HT-29 (cell line): ENCODE measurements at regions not wholly inside any gene's neighbourhood (a gene's known extent, or its start where the extent isn't known, plus 50 kb on each side); places are given as distances from the start of the nearest gene placed in this dataset.
"Not testable (repeated sequence)": the region's sequence is repeated elsewhere in the genome, so short reads cannot be mapped to it uniquely, and the experiment has no call there.

ENCODE experiments used
- DNase-seq: peaks from one replicate; pipeline ENCODE4 v3.0.0-alpha.2; 2015; ENCODE audit warnings: low spot score

DNA sequence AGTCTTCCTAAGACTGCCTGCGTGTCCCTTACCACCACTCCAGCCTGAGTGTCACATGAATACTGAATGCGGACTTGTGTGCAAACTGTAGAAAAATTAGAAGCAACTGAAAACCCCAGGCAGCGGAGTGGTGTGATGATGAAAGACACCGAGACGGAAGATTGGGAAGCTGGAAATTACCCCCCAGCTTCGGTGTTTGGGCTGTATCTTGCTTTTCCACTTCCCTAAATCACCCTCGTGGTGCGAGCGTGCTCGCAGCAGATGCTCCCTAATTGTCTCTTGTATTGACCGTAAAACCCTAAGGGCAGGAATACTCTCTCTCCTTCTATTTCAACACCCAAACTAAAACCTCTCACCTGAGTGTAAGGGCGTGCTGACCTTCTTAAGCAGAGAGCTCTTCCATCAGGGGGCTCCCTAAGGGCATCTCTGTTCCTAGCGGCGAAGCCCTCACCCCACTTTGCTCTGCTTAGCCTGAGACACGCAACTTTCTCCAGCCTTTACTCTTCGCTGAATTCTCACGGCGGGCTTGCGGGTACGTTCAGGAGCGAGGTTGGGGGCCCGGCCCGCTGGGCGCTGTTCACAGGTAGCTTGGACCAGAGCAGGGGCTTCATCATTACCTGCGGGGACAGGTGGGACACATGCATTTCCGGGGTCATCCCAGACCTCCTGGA lies 62.4 kb downstream of the CRYBB2 start:
- no peak for DNase-seq

DNA sequence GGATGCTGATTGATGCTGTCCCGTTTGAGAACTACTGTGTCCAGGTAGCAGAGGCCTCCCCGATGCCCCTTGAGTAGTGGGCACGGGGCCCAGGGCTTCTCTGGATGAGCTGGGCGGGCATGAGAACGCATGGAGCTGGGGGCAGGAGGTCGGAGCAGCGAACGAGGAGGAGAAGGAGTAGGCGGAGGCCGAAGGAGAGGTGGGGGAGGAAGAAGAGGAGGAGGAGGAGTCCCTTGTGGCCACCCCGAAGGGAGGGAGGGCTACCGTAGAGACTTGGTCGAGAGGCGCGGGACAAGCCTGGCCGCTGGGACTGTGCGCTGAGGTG lies 62.9 kb downstream of the CRYBB2 start:
- no peak for DNase-seq

DNA sequence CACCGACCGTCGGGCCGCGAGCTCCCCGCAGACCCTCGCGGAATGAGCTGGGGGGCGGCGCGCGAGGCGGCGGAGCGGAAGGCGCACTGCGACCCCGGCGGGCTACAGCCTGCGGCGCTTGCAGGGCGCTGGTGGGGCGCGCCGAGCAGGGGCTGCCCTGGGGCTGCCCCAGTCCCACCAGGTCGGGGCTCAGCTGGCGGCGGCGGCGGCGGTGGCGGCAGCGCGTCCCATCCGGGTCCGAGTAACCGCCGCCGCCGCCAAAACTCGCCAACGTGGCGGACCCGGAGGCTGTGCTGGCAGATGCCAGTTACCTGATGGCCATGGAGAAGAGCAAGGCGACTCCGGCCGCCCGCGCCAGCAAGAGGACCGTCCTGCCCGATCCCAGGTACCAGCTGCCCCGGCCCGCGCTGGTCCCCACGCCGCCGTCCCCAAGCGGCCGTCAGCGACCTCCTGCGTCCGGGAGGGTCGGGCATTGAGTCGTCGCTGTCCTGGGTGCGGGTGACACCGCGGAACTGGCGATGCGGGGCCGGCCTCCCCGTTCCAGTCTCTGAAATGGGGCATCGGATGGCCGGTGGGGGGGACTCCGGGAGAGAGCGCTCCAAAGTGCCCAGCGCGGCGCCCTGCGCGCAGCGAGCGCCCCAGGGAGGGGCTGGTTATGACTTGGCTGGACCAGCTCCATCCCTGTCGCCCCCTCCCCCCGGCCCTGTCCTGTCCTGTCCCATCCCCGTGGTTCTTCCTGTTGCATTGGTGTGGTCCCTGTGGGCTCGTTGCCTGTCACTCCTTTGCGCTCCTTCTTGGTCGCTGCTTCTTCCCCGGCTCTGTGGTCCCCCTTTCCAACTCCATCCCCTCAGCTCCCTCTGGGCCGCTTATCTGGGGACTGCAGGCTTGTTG lies 63.5 kb downstream of the CRYBB2 start:
- no peak for DNase-seq

DNA sequence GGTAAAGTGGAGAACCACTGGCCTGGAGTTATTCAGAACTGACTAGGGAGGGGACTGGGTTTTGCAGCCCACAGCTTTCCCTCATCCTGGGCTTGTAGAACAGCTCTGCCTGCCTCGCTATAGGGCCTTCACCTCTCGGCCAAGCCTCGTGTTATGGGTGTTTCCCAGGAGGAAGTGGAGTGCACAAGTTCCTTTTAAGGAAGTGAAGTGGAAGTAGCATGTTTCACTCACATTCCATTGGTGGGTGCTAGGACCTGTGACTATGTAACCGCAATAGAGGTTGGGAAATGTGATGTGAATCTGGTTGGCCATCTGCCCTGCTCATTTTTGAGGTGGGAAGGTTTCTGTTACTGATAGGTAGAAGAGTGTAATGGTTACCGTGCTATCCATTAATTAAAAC lies 69.0 kb downstream of the CRYBB2 start:
- not testable (repeated sequence) for DNase-seq

DNA sequence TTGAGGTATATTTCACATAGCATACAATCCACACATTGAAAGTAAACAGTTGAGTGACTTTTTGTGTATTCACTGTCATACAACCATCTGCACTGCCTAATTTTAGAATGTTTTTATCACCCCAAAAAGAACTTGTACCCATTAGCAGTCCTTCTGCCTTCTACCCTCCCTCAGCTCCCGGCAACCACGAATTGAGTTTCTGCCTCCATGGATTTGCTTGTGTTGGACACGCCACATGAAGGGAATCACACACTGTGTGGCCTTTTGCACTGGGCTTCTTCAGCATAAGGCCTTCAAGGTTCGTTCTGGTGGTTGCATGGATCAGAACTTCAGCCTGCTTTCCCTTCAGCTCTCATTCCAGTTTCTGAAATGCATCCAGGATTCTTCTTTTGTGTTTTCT lies 82.5 kb downstream of the CRYBB2 start:
- not testable (repeated sequence) for DNase-seq

DNA sequence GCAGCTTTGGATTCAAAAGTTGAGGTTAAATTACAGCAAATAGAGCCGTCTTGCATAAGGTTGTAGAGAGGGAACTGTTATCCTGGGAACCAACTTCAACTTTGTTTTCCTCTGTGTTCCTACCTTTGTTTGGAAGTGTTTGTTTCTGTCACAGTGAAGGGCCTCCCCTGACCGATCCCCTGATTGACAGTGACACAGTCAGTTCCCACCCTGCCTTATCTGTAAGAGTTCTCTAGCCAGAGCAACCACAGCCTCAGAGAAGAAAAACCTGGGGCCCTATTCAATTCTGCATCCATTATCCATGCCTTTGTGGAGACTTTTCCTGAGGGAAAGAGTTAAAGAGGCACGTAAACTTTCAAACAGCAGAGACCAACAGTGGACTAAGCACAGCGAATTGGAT lies 90.1 kb downstream of the CRYBB2 start:
- DNase-seq: not testable (repeated sequence)

DNA sequence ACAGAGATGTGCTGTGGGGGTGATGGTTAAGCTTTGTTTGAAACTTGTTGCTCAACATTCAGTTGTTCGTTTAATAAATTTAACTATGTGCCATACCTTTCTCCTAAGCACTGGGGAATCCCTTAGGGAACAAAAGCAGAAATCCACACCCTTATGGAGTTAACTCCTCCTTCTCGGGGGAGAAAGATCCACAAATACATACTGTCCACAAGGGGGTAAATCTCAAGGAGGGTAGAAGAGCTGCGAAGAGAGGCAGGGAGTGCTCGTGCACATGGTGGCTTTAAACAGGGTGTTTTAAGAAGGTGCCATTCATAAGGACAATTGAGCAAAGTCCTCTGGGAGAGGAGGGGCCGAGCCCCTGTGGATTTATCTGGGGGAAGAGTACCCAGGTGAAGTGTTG lies 92.5 kb downstream of the CRYBB2 start:
- DNase-seq: not testable (repeated sequence)

DNA sequence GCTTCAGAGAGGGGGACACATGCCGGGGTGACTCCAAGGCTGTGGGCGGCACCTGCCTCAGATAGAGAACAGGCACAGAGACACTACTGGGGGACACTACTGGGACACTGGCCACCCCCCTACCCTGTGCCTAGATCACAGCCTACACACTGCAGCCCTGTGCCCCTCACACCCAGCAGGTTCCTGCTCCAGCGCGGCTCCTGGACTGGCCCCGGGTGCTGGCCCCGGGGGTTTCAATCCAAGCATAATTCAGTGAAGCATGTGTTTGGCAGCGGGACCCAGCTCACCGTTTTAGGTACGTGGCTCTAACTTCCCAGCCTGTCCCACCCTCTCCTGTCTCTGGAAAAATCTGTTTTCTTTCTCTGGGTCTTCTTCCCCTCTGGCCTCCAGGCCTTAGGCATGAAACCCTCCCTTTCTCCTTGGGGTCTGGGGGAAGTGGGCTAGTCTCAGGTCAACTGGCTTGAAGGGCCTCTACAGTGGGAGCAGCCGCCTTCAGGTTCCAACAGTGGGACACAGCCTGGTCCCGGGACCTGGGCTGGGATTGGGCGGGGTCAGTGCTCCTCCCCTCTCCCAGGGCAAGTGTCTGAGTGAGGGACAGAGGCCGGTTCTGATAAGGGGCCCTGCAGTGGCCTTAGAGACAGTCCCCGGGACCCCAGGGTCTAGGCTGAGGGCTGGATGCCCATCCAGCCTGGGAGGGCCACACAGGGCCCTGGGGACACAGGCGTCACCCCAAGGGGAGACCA lies 98.8 kb downstream of the CRYBB2 start:
- DNase-seq: no peak

DNA sequence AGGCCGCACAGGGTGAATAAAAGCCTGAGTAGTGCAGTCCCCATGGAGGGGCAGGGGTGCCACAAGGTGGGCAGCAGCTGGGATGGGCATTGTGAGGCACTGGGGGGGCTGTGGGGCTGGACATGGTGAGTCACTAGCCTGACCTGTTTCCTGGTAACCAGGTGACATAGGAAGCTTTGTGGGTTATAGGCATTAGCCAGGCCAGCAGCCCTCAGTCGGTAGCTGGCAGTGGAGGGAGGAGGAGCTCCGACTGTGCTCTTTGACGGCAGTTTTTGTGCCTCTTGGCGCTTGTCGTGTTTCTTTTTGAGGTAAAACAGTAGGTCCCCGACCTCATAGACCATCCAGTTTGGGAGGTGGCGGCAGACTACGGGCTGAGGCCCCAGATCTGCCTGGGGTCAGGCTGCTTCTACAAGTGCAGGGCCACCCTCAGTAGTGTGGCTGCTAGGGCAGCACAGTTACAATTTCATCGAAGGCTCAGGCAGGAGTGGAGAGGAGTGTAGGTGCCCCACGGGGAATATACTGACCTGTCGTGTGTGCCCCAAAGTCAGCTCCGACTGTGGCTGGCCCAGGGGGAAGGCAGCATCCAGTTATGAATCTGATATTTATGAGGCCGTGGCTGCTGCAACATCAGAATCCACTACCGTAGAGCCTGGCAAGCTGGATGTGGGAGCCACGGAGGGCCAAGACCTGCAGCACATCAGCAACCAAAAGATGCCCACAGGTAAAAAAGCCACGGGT lies 107.7 kb downstream of the CRYBB2 start:
- peak; percentile 21 for DNase-seq

DNA sequence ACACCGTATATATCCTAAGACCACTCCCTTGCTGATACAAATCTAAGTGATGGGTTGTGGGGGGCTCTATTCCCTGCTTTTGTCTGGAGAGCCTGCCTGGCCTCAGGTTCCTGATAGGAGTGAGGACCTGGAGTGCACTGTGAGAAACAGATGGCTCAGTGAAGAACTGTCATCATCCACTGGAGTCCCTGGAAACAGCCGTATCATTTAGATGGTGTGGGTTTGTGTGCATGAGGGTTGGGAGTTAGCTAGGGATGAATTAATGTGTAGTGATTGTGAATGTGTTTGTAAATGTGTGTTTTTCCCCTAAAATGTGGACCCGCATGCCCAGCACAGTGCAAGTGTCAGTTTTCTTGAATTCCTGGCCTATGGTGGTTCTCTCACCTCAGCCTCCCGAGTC lies 111.6 kb downstream of the CRYBB2 start:
- no peak for DNase-seq

DNA sequence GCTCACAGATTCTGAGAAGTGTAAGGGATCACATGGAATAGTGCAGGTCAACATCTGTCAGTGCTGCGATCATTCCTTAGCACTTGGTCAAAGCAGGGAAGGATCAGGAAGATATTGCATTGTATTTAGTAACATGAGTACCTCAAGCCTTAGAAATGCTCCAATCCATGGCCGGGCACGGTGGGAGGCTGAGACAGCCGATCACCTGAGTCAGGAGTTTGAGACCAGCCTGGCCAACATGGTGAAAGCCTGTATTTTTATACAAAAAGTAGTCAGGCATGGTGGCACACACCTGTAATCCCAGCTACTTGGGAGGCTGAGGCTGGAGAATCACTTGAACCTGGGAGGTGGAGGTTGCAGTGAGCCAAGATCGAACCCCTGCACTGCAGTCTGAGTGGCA lies 112.5 kb downstream of the CRYBB2 start:
- not testable (repeated sequence) for DNase-seq

DNA sequence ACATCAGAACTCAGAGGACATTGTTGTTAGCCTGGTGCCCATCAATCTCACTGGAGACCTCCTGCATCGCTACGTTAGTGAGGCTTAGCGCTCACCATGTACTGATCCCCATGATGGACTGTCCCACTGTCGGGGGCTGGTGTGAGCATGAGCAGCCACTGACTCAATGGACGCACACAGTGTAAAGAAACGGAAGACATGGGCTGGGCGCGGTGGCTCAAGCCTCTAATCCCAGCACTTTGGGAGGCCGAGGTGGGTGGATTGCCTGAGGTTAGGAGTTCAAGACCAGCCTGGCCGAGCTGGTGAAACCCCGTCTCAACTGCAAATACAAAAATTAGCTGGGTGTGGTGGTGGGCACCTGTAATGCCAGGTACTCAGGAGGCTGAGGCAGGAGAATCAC lies 112.9 kb downstream of the CRYBB2 start:
- DNase-seq: no peak

DNA sequence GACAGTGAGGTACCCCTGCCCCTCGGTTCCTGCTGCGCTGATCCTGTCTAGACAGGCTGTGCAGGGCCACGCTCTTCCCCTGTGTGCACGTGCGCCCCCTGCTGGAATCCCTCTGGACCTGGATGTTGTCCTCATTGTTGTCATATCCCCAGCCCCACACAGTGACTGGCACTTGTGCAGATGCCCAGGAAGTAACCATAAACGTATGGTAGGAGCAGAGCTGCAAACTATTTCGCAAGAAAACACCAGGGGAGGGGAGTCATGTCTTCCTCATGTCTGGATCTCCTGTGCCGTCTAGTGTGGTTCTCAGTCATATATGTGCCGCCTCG lies 114.7 kb downstream of the CRYBB2 start:
- peak; percentile 50 for DNase-seq

DNA sequence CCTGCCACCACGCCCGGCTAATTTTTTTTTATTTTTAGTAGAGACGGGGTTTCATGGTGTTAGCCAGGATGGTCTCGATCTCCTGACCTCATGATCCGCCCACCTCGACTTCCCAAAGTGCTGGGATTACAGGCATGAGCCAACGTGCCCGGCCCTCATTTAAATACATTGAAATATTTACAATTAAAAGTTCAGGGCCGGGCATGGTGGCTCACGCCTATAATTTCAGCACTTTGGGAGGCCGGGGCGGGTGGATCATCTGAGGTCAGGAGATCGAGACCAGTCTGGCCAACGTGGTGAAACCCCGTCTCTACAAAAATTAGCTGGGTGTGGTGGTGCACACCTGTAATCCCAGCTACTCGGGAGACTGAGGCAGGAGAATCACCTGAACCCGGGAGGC lies 115.2 kb downstream of the CRYBB2 start:
- not testable (repeated sequence) for DNase-seq

DNA sequence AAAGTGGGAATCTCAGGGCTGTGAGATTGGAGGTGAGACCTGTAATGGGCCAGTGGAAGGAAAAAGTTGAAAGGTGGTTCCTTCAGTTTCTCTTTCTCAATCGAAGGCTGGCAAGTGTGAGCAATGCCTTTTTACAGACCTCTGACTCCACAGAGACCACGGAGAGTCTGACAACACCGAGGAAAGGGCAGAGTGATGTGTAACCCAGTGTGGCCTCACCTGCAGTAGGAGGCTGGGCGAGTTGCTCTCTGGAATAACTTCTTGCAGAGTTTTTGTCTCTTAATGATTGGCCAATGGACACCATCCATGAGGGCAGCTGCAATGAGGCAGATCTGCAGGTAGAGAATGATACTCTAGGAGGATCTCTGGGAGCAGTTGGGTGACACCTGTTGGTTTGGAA lies 115.8 kb downstream of the CRYBB2 start:
- not testable (repeated sequence) for DNase-seq

DNA sequence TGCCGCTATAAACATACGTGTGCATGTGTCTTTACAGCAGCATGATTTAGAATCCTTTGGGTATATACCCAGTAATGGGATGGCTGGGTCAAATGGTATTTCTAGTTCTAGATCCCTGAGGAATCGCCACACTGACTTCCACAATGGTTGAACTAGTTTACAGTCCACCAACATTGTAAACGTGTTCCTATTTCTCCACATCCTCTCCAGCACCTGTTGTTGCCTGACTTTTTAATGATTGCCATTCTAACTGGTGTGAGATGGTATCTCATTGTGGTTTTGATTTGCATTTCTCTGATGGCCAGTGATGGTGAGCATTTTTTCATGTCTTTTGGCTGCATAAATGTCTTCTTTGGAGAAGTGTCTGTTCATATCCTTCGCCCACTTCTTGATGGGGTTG lies 121.1 kb downstream of the CRYBB2 start:
- DNase-seq: not testable (repeated sequence)

DNA sequence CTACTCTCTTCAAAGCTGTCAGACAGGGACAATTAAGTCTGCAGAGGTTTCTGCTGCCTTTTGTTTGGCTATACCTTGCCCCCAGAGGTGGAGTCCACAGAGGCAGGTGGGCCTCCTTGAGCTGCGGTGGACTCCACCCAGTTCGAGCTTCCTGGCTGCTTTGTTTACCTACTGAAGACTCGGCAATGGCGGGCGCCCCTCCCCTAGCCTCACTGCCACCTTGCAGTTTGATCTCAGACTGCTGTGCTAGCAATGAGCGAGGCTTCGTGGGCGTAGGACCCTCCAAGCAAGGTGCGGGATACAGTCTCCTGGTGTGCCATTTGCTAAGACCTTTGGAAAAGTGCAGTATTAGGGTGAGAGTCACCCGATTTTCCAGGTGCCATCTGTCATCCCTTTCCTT lies 124.9 kb downstream of the CRYBB2 start:
- DNase-seq: not testable (repeated sequence)

DNA sequence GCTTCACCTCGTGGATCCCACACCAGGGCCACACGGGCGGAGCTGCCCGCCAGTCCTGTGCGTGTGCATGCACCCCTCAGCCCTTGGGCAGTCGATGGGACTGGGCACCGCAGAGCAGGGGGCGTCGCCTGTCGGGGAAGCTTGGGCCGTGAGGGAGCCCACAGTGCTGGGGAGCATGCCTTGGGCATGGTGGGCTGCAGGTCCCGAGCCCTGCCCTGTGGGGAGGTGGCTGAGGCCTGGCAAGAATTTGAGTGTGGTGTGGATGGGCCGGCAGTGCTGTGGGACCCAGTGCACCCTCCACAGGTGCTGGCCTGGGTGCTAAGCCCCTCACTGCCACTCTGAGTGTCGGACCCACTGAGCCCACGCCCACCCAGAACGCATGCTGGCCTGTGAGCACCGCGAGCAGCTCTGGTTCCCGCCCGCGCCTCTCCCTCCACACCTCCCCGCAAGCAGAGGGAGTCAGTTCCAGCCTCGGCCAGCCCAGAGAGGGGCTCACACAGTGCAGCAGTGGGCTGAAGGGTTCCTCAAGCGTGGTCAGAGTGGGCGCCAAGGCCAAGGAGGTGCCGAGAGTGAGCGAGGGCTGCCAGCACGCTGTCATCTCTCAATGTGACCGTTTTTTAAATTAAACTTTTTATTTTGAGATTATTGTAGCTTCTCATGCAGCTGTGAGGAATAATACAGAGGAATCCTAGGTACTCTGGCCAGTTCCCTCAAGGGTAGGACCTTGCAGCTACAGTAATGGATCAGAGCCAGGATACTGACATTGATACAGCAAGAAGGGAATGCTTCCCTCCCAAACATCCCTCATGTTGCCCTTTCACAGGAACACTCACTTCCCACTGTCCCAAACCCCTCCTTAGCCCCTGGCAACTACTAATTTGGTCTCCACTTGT lies 127.7 kb downstream of the CRYBB2 start:
- DNase-seq: no peak

DNA sequence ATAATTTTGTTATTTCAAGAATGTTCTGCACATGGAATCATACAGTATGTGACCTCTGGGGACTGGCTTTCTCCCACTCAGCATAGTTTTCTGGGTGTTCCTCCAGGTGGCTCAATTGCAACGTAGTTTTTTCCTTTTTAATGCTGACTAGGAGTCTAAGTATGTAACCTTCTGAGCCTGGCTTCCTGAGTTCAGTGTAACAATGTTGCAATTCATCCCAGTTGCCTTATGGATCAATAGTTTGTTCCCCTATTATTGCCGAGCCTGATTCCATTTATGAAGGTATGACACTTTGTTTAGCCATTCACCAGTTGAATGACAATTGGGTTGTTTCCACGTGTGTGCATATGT lies 128.3 kb downstream of the CRYBB2 start:
- no peak for DNase-seq

DNA sequence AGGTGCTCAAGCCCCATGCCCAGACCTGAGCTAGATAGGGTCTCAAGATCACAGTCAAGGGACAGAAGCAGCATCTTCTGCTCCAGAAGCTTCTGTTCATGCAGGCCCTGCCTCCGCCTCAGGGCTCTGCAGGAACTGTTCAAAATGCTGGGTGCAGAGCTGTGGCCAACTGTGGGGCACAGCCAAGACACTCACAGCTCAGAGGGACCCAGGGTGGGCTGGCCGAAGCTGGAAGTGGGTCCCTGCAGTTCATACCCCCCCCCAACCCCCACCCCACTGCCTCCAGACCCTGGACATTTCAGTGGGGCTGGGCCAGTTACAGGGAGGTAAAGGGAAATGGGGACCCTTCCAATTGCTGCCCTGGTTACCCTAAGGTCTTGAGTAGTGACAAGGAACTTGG lies 129.0 kb downstream of the CRYBB2 start:
- DNase-seq: no peak

DNA sequence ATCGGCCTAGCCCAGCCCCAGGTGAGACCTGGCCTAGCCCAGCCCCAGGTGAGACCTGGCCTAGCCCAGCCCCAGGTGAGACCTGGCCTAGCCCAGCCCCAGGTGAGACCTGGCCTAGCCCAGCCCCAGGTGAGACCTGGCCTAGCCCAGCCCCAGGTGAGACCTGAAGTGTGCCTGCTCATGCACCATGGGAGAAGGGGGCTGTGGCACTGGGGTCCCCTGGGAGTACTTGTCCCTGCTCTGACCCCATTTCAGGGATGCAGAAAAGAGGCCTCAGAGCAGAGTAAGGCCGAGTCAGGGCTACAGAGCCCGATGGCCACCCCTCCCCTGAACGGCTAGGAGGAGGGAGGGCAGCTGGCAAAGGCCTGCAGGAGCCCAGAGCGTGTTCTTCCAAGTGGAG lies 129.6 kb downstream of the CRYBB2 start:
- not testable (repeated sequence) for DNase-seq
